ENCODE measurements at regions not wholly inside any gene's neighbourhood (a gene's known extent, or its start where the extent isn't known, plus 50 kb on each side); places are given as distances from the start of the nearest gene placed in this dataset.

DNA sequence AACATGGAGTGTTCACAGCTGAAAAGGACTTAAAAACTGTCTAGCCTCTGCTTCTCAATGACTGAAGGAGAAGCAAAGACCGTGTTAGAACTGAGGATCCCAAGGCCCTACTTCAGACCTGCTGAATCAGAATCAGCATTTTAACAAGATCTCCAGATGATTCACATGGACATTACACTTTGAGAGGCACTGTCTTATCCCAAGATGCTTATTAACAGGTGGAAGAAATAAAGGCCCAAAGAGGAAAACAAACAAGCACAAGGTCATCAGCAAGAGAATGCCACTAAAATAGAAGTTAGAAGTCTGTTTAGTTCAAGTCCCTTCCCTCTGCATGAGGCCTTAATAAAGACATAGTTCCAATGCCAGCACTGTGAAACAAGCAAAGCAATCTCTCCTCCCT lies 191.4 kb upstream of the BCL6 start:
- no peak overlapping the region for H2AFZ ChIP-seq (ENCODE audit: low read depth, low read length)
- H3K27ac ChIP-seq (ENCODE audit: insufficient read depth, low read depth, low read length): no peak overlapping the region
- H3K9ac ChIP-seq (replicated peaks; ENCODE audit: extremely low read depth, insufficient read depth, low read length): no peak overlapping the region
- H4K20me1 ChIP-seq (replicated peaks; ENCODE audit: control insufficient read depth, extremely low read depth, insufficient read depth, low read length): no peaks in the 10 kb centered on the region
- ChIA-PET POLR2A (no interaction called here), CTCF (no interaction called here)
- intact Hi-C loops (cut with micrococcal nuclease): no loop called here
- H3K4me2 ChIP-seq (ENCODE audit: insufficient read depth, low read length): no peak overlapping the region
- H3K36me3 ChIP-seq (ENCODE audit: control insufficient read depth in 2 of 2, extremely low read depth in 1 of 2, insufficient read depth in 2 of 2, low read length in 2 of 2): no peaks in the 10 kb centered on the region
- no peaks in the 10 kb centered on the region for H3K9me1 ChIP-seq (replicated peaks; ENCODE audit: control insufficient read depth, extremely low read depth, insufficient read depth, low read length)
- DNase-seq (ENCODE audit: low read depth, low spot score) (no peak), FAIRE-seq (no peak)
- BruUV-seq (replicated peaks): no TSS peak
- no peaks in the 10 kb centered on the region for H3K4me1 ChIP-seq (ENCODE audit: control insufficient read depth, extremely low read depth, insufficient read depth, low read length)
- peaks cover 7 to 11% of the 10 kb centered on the region in 2 experiments for H3K27me3 ChIP-seq (ENCODE audit: control insufficient read depth in 2 of 2, insufficient read depth in 2 of 2, low read length in 2 of 2)
- TF ChIP-seq, protein P1, sequence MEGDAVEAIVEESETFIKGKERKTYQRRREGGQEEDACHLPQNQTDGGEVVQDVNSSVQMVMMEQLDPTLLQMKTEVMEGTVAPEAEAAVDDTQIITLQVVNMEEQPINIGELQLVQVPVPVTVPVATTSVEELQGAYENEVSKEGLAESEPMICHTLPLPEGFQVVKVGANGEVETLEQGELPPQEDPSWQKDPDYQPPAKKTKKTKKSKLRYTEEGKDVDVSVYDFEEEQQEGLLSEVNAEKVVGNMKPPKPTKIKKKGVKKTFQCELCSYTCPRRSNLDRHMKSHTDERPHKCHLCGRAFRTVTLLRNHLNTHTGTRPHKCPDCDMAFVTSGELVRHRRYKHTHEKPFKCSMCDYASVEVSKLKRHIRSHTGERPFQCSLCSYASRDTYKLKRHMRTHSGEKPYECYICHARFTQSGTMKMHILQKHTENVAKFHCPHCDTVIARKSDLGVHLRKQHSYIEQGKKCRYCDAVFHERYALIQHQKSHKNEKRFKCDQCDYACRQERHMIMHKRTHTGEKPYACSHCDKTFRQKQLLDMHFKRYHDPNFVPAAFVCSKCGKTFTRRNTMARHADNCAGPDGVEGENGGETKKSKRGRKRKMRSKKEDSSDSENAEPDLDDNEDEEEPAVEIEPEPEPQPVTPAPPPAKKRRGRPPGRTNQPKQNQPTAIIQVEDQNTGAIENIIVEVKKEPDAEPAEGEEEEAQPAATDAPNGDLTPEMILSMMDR (IDR thresholded peaks at IDR 0.05; ENCODE audit: extremely low read depth in 1 of 2, insufficient read depth in 1 of 2, low read depth in 1 of 2, low read length in 2 of 2): no peak
- TF ChIP-seq GATA2 (IDR thresholded peaks at IDR 0.05; ENCODE audit: insufficient read depth, insufficient read length, low read depth, low read length) (no peak), MYC (IDR thresholded peaks at IDR 0.05; ENCODE audit: low read depth, low read length) (no peak), FOS (IDR thresholded peaks at IDR 0.05; ENCODE audit: borderline replicate concordance, insufficient read depth, low read length) (no peak), POLR2AphosphoS5 (IDR thresholded peaks at IDR 0.05; ENCODE audit: insufficient read depth, low read depth, low read length) (no peak), EZH2 (IDR thresholded peaks at IDR 0.05; ENCODE audit: borderline replicate concordance, low read depth, low read length, severe bottlenecking) (no peak), POLR2A (IDR thresholded peaks at IDR 0.05; ENCODE audit: low read depth, low read length) (no peak), JUN (IDR thresholded peaks at IDR 0.05; ENCODE audit: borderline replicate concordance, insufficient read depth, insufficient read length, low read depth) (no peak)
- TF ChIP-seq, protein P2, sequence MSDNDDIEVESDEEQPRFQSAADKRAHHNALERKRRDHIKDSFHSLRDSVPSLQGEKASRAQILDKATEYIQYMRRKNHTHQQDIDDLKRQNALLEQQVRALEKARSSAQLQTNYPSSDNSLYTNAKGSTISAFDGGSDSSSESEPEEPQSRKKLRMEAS (IDR thresholded peaks at IDR 0.05; ENCODE audit: insufficient read depth, insufficient read length): no peak
- no peaks in the 10 kb centered on the region for H3K9me3 ChIP-seq (replicated peaks; ENCODE audit: control insufficient read depth, insufficient read depth, low read length)
- dilution Hi-C loops (cut with MboI; ENCODE audit: extremely low pct_ligation_motif_present, low sequenced_read_pairs): no loop called here
- no peak overlapping the region for H3K4me3 ChIP-seq (replicated peaks in 1 of 3; ENCODE audit: insufficient read depth in 1 of 3, low read depth in 1 of 3, low read length in 3 of 3)
- no peaks in the 10 kb centered on the region for H3K79me2 ChIP-seq (ENCODE audit: control insufficient read depth, insufficient read depth, low read length)
